Neural cell (in vitro differentiated cells): ENCODE measurements at regions not wholly inside any gene's neighbourhood (a gene's known extent, or its start where the extent isn't known, plus 50 kb on each side); places are given as distances from the start of the nearest gene placed in this dataset.

Experiments used
- EP300 ChIP-seq: fragments of 450-650 bp; conservative IDR thresholded peaks from 2 replicates; pipeline ENCODE4 v1.6.1; 2014; ENCODE audit warnings: antibody characterized with exemption, mild to moderate bottlenecking, moderate library complexity; ENCODE audit not compliant: poor library complexity, severe bottlenecking
- EZH2 ChIP-seq: fragments of 200-600, 300-800 bp; shearing (Covaris generic), sonication (generic); IDR thresholded peaks from 2 replicates; pipeline ENCODE4 v1.6.1; 2014; ENCODE audit warnings: antibody characterized with exemption, low read length, borderline replicate concordance, mild to moderate bottlenecking; ENCODE audit not compliant: insufficient read depth, poor library complexity, severe bottlenecking
- MXI1 ChIP-seq: fragments of 450-650 bp; conservative IDR thresholded peaks from 2 replicates; pipeline ENCODE4 v1.6.1; 2014; ENCODE audit warnings: antibody characterized with exemption, mild to moderate bottlenecking; ENCODE audit not compliant: poor library complexity, severe bottlenecking
- POLR2AphosphoS5 ChIP-seq: IDR thresholded peaks from 2 replicates; pipeline ENCODE4 v1.6.1; 2012
- RAD21 ChIP-seq: fragments of 450-650 bp; conservative IDR thresholded peaks from 2 replicates; pipeline ENCODE4 v1.6.1; 2014; ENCODE audit warnings: antibody characterized with exemption, mild to moderate bottlenecking, moderate library complexity
- SMC3 ChIP-seq: fragments of 450-650 bp; conservative IDR thresholded peaks from 2 replicates; pipeline ENCODE4 v1.6.1; 2014; ENCODE audit warnings: antibody characterized with exemption, mild to moderate bottlenecking, moderate library complexity; ENCODE audit not compliant: poor library complexity
- TAF1 ChIP-seq: IDR thresholded peaks from 2 replicates; pipeline ENCODE4 v1.6.1; 2012; ENCODE audit warnings: low read depth
- TF ChIP-seq, protein P1 (sequence below): IDR thresholded peaks from 2 replicates; pipeline ENCODE4 v1.6.1; 2012; ENCODE audit warnings: borderline replicate concordance
- TF ChIP-seq, protein P2 (sequence below): fragments of 450-650 bp; IDR thresholded peaks from 2 replicates; pipeline ENCODE4 v1.5.1; 2014; ENCODE audit warnings: antibody characterized with exemption, mild to moderate bottlenecking, moderate library complexity; ENCODE audit not compliant: poor library complexity, severe bottlenecking

DNA sequence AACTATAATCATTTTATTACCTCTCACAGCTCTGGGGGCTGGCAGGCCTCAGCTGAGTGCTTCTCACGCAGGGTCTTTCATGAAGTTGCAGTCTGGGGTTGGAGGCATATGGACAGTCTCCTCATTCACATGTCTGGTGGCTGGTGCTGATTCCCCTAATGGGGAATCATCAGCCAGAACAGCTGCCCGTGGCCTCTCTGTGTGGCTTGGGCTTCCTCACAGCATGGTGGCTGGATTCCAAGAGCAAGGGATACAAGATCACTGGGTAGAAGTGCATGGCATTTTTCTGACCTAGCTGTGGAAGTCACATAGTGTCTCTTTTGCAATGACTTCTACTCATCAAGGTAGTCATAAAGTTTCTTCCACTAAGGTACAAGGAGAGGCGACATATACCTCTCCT is 59.0 kb upstream of the LAPTM4A start:
- TF ChIP-seq MXI1 (no peak), POLR2AphosphoS5 (no peak), EZH2 (no peak), EP300 (no peak), TAF1 (no peak), RAD21 (no peak), SMC3 (no peak)
- TF ChIP-seq, protein P1, sequence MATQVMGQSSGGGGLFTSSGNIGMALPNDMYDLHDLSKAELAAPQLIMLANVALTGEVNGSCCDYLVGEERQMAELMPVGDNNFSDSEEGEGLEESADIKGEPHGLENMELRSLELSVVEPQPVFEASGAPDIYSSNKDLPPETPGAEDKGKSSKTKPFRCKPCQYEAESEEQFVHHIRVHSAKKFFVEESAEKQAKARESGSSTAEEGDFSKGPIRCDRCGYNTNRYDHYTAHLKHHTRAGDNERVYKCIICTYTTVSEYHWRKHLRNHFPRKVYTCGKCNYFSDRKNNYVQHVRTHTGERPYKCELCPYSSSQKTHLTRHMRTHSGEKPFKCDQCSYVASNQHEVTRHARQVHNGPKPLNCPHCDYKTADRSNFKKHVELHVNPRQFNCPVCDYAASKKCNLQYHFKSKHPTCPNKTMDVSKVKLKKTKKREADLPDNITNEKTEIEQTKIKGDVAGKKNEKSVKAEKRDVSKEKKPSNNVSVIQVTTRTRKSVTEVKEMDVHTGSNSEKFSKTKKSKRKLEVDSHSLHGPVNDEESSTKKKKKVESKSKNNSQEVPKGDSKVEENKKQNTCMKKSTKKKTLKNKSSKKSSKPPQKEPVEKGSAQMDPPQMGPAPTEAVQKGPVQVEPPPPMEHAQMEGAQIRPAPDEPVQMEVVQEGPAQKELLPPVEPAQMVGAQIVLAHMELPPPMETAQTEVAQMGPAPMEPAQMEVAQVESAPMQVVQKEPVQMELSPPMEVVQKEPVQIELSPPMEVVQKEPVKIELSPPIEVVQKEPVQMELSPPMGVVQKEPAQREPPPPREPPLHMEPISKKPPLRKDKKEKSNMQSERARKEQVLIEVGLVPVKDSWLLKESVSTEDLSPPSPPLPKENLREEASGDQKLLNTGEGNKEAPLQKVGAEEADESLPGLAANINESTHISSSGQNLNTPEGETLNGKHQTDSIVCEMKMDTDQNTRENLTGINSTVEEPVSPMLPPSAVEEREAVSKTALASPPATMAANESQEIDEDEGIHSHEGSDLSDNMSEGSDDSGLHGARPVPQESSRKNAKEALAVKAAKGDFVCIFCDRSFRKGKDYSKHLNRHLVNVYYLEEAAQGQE = no peak
- TF ChIP-seq, protein P2, sequence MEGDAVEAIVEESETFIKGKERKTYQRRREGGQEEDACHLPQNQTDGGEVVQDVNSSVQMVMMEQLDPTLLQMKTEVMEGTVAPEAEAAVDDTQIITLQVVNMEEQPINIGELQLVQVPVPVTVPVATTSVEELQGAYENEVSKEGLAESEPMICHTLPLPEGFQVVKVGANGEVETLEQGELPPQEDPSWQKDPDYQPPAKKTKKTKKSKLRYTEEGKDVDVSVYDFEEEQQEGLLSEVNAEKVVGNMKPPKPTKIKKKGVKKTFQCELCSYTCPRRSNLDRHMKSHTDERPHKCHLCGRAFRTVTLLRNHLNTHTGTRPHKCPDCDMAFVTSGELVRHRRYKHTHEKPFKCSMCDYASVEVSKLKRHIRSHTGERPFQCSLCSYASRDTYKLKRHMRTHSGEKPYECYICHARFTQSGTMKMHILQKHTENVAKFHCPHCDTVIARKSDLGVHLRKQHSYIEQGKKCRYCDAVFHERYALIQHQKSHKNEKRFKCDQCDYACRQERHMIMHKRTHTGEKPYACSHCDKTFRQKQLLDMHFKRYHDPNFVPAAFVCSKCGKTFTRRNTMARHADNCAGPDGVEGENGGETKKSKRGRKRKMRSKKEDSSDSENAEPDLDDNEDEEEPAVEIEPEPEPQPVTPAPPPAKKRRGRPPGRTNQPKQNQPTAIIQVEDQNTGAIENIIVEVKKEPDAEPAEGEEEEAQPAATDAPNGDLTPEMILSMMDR = no peak
